CD4-positive, CD25-positive, alpha-beta regulatory T cell (primary cell): ENCODE measurements at regions not wholly inside any gene's neighbourhood (a gene's known extent, or its start where the extent isn't known, plus 50 kb on each side); places are given as distances from the start of the nearest gene placed in this dataset.

Experiments used
- ATAC-seq, 2 donors: fragments of 150-1000 bp; cut with Tn5 transposase; one replicate each; pipeline ENCODE4 v1.10.0; 2021; ENCODE audit warnings: low read depth in 2 of 2, moderate number of reproducible peaks in 2 of 2, moderate library complexity in 1 of 2
- DNase-seq, 3 donors: peaks; one replicate each; pipeline versions ENCODE4 v3.0.0 to v3.0.0-alpha.2; 2012 to 2022; ENCODE audit warnings: mixed read lengths in 1 of 3
- H3K27ac ChIP-seq: one replicate; pipeline ENCODE4 v1.7.0; 2013; ENCODE audit warnings: mild to moderate bottlenecking, low read length; ENCODE audit not compliant: insufficient read depth, poor library complexity, severe bottlenecking
- H3K27me3 ChIP-seq: one replicate; pipeline ENCODE4 v1.7.0; 2013; ENCODE audit warnings: low read length; ENCODE audit not compliant: control insufficient read depth, insufficient read depth
- H3K36me3 ChIP-seq: one replicate; pipeline ENCODE4 v1.7.0; 2013; ENCODE audit warnings: mild to moderate bottlenecking, low read length, moderate library complexity; ENCODE audit not compliant: control insufficient read depth, insufficient read depth
- H3K4me1 ChIP-seq: 2 replicates; pipeline ENCODE4 v1.7.0; 2013; ENCODE audit warnings: mild to moderate bottlenecking, low read length; ENCODE audit not compliant: insufficient read depth, control insufficient read depth, poor library complexity, severe bottlenecking
- H3K4me3 ChIP-seq: one replicate; pipeline ENCODE4 v1.7.0; 2013; ENCODE audit warnings: low read depth, mild to moderate bottlenecking, low read length, moderate library complexity
- H3K9me3 ChIP-seq, 2 experiments: 1 replicate in 1 of 2; 2 replicates in 1 of 2; pipeline ENCODE4 v1.7.0; 2013; ENCODE audit warnings: low read length in 2 of 2, mild to moderate bottlenecking in 1 of 2, moderate library complexity in 1 of 2; ENCODE audit not compliant: control insufficient read depth in 2 of 2
- H3K27ac Mint-ChIP-seq, 3 donors: one replicate each; pipeline ENCODE4 v1.8.0; 2020 to 2022; ENCODE audit warnings: mild to moderate bottlenecking in 3 of 3, mixed read lengths in 3 of 3, moderate library complexity in 2 of 3
- H3K27me3 Mint-ChIP-seq: one replicate; pipeline ENCODE4 v1.8.0; 2022; ENCODE audit warnings: mild to moderate bottlenecking, mixed read lengths
- H3K36me3 Mint-ChIP-seq: one replicate; pipeline ENCODE4 v1.8.0; 2020; ENCODE audit warnings: mixed read lengths
- H3K4me1 Mint-ChIP-seq, 4 donors: one replicate each; pipeline ENCODE4 v1.8.0; 2020 to 2022; ENCODE audit warnings: mixed read lengths in 4 of 4, mild to moderate bottlenecking in 1 of 4
- H3K4me3 Mint-ChIP-seq, 4 donors: one replicate each; pipeline ENCODE4 v1.8.0; 2020 to 2022; ENCODE audit warnings: mild to moderate bottlenecking in 4 of 4, mixed read lengths in 4 of 4, moderate library complexity in 3 of 4
- H3K9me3 Mint-ChIP-seq, 7 donors: one replicate each; pipeline ENCODE4 v1.8.0; 2020 to 2022; ENCODE audit warnings: mixed read lengths in 7 of 7, mild to moderate bottlenecking in 3 of 7, moderate library complexity in 2 of 7

DNA sequence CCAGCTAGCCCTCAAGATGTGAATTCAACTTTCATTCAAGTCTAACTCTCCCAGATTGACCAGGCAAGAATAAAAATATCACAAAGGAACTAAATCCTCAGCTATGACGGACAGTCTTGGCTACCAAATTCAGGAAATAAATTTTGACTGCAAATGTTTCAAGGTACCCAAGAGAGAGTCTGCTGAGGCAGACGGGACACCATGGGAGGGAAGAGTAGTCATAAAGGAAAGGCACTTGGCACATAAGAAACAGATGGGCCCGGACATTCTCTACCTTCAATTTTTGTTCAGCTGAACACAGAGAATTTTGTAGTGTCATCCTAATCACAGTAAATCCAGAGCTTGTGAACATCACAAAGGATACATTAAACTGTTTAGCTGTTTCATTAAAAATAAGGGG lies 390.0 kb downstream of the DTWD2 start:
- H3K9me3 Mint-ChIP-seq = peaks cover 0 to 3% (median 1%) of the 10 kb centered on the region in 7 donors
- no peak overlapping the region for H3K27ac Mint-ChIP-seq
- Histone ChIP-seq H3K4me1 (no peaks in the 10 kb centered on the region), H3K9me3 (no peaks in the 10 kb centered on the region), H3K27me3 (no peaks in the 10 kb centered on the region), H3K4me3 (no peak overlapping the region), H3K27ac (no peak overlapping the region), H3K36me3 (no peaks in the 10 kb centered on the region)
- no peak for ATAC-seq
- H3K4me1 Mint-ChIP-seq = peaks cover 0 to 5% (median 0%) of the 10 kb centered on the region in 4 donors
- DNase-seq = no peak
- no peaks in the 10 kb centered on the region for H3K27me3 Mint-ChIP-seq
- H3K36me3 Mint-ChIP-seq = no peaks in the 10 kb centered on the region
- H3K4me3 Mint-ChIP-seq = no peak overlapping the region

DNA sequence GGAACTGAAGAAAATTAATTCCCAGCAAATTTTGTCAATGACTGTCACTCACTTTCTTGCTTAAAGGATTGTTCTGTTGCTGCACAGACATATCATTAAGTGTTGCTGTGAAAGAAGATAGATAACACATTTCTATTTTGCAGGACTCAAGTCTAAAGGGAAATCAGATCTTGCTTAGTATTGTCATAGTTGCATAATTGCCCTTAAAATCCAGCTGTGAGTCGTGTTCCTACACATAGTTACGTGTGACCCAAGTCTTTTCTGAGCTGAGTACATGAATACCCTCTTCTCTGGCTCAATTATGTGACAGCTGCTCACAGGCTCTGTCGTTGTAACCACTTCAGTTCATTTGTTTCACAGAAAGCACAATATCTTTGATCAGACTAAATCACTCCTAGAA lies 390.8 kb downstream of the DTWD2 start:
- ATAC-seq = no peak
- Histone ChIP-seq H3K27ac (no peak overlapping the region), H3K4me1 (no peaks in the 10 kb centered on the region), H3K9me3 (no peaks in the 10 kb centered on the region), H3K4me3 (no peak overlapping the region), H3K36me3 (no peaks in the 10 kb centered on the region), H3K27me3 (no peaks in the 10 kb centered on the region)
- H3K27me3 Mint-ChIP-seq = no peaks in the 10 kb centered on the region
- H3K4me1 Mint-ChIP-seq = peaks cover 0 to 5% (median 0%) of the 10 kb centered on the region in 4 donors
- no peak overlapping the region for H3K27ac Mint-ChIP-seq
- H3K4me3 Mint-ChIP-seq = no peak overlapping the region
- DNase-seq = no peak
- peaks cover 0 to 1% (median 0%) of the 10 kb centered on the region in 7 donors for H3K9me3 Mint-ChIP-seq
- no peaks in the 10 kb centered on the region for H3K36me3 Mint-ChIP-seq

DNA sequence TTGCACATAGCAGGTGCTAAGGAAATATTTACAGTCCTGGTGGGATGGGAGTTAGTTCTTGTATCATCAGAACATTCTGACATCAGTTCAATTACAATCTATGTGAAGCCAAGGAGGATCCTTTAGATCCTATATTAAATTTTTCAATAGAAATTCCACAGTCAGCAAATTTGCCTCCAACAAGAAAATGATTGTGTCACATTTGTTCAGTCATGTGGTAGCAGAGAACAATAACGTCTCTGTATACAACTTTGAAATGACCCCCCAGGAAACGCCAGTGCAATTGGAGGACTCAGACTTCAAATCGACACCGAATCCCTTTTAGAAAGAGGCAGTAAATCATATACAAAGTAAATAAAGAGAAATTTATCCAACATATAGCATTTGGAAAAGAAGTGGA lies 392.1 kb downstream of the DTWD2 start:
- peaks cover 0 to 5% (median 0%) of the 10 kb centered on the region in 4 donors for H3K4me1 Mint-ChIP-seq
- H3K27ac Mint-ChIP-seq = no peak overlapping the region

DNA sequence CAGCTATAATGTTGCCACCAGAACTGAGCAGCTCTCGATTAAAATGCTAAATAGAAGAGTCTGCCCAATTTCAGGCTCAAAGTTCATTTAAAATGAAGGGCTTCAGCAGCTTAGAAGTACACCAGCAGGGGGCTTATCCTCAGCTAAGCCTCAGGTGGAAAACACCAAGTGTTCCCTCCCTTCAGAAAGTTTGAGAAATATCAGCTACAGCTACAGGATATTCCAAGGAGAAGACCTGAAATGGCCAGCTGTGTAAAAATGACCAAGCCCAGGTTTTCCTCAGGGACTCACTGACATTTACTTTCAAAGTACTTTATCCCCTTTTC lies 395.4 kb downstream of the DTWD2 start:
- no peaks in the 10 kb centered on the region for H3K36me3 Mint-ChIP-seq
- Histone ChIP-seq H3K27ac (no peak overlapping the region), H3K4me3 (no peak overlapping the region), H3K4me1 (no peaks in the 10 kb centered on the region), H3K36me3 (no peaks in the 10 kb centered on the region), H3K9me3 (no peaks in the 10 kb centered on the region), H3K27me3 (no peaks in the 10 kb centered on the region)
- peaks cover 0 to 3% (median 0%) of the 10 kb centered on the region in 7 donors for H3K9me3 Mint-ChIP-seq
- no peaks in the 10 kb centered on the region for H3K27me3 Mint-ChIP-seq
- ATAC-seq (no peak), DNase-seq (no peak)
- no peak overlapping the region for H3K27ac Mint-ChIP-seq
- no peak overlapping the region for H3K4me3 Mint-ChIP-seq
- H3K4me1 Mint-ChIP-seq = no peaks in the 10 kb centered on the region

More for the DNA sequence above, 392.1 kb downstream of the DTWD2 start:
- no peak overlapping the region for H3K4me3 Mint-ChIP-seq
- no peaks in the 10 kb centered on the region for H3K9me3 ChIP-seq
- no peaks in the 10 kb centered on the region for H3K27me3 ChIP-seq
- no peak for DNase-seq
- no peak for ATAC-seq
- H3K36me3 Mint-ChIP-seq = no peaks in the 10 kb centered on the region
- no peak overlapping the region for H3K4me3 ChIP-seq
- H3K4me1 ChIP-seq = no peaks in the 10 kb centered on the region
- H3K27ac ChIP-seq = no peak overlapping the region
- H3K36me3 ChIP-seq = no peaks in the 10 kb centered on the region
- H3K9me3 Mint-ChIP-seq = no peaks in the 10 kb centered on the region
- no peaks in the 10 kb centered on the region for H3K27me3 Mint-ChIP-seq

DNA sequence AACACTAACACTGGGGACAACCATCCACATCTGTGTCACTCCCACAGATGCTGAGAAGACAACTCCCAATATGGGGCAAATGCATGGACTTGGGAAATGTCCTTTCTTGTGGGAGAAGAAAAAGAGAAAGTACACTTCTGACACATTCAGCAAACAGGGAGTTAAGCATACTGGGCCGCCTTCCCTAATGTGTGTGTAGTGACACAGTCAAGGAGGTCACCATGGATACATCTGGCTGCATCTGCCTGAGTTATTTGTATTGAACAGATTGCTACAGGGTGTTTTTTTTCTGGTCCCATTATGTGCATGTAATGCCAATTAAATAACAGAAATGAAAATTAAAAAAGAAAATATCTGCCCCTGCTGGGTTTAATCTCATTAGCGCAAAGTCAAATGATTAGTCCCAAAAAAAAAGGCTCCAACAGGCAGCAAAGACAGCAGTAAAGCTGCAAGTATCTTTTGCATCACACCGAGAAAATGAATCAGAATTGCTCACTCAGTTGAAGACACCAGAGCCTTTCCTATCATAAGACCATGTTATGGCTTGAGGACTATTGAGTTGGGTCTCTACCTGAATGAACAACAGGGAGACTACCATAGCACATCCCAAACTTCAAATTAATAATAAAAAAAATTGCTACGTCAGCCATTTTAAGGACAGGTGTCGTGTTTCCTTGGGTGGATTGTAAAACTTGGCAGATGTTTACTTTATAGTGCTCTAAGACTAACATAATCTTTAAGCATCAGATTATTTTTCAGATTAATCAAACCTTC lies 395.9 kb downstream of the DTWD2 start:
- Histone ChIP-seq H3K27ac (no peak overlapping the region), H3K27me3 (no peaks in the 10 kb centered on the region), H3K9me3 (no peaks in the 10 kb centered on the region), H3K36me3 (no peaks in the 10 kb centered on the region), H3K4me3 (no peak overlapping the region), H3K4me1 (no peaks in the 10 kb centered on the region)
- Mint-ChIP-seq H3K4me1 (no peaks in the 10 kb centered on the region), H3K27ac (no peak overlapping the region), H3K27me3 (no peaks in the 10 kb centered on the region), H3K36me3 (no peaks in the 10 kb centered on the region), H3K9me3 (peaks cover 0 to 3% (median 0%) of the 10 kb centered on the region in 7 donors), H3K4me3 (no peak overlapping the region)
- no peak for DNase-seq
- ATAC-seq = no peak

DNA sequence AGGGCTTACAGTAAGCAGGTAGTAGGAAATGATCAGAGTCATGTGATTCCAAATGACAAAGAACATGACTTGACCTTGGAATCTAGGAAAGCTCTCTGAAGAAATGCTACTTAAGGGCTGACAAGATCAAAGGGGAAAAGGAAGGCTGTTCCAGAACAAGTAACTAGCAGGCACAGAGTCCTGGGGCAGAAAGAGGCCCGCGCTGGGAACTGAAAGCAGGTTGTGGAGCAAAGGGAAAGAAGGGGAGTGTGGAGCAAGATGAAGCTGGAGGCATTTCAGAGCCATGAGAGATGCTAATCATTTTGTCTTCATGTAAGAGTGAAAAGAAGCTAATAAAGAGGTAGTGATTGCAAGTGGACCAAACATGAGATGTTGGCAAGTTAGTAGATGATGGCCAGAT lies 397.5 kb downstream of the DTWD2 start:
- Histone ChIP-seq H3K36me3 (no peaks in the 10 kb centered on the region), H3K4me1 (no peaks in the 10 kb centered on the region), H3K27ac (no peak overlapping the region), H3K27me3 (no peaks in the 10 kb centered on the region), H3K9me3 (no peaks in the 10 kb centered on the region), H3K4me3 (no peak overlapping the region)
- H3K9me3 Mint-ChIP-seq = peaks cover 0 to 3% (median 0%) of the 10 kb centered on the region in 7 donors
- no peaks in the 10 kb centered on the region for H3K36me3 Mint-ChIP-seq
- H3K4me1 Mint-ChIP-seq = no peaks in the 10 kb centered on the region
- no peaks in the 10 kb centered on the region for H3K27me3 Mint-ChIP-seq
- no peak overlapping the region for H3K4me3 Mint-ChIP-seq
- no peak overlapping the region for H3K27ac Mint-ChIP-seq
- ATAC-seq (no peak), DNase-seq (no peak)

DNA sequence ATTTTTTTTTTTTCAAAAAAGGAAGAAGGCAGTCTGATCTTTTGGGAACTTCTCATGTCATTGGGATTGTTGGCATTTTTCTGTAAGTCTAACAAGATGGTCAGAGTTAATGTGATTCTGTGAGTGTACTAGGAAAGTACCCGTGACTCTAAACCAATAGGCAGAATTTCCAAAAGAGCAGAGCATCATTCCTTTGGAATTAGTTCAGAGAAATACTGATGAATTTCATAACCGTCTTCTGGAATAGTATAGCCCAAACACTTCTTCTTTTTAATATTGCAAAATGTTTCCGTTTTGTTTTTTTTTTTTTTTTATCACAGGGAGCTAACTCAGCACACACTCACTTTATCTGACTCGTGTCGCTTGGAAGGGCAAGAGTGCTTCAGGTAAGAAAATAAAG lies 407.4 kb downstream of the DTWD2 start:
- Mint-ChIP-seq H3K9me3 (peaks cover 0 to 4% (median 0%) of the 10 kb centered on the region in 7 donors), H3K36me3 (no peaks in the 10 kb centered on the region), H3K4me3 (no peak overlapping the region), H3K27ac (no peak overlapping the region), H3K27me3 (no peaks in the 10 kb centered on the region), H3K4me1 (no peaks in the 10 kb centered on the region)
- H3K27me3 ChIP-seq = no peaks in the 10 kb centered on the region
- ATAC-seq (no peak), DNase-seq (no peak)
- no peak overlapping the region for H3K4me3 ChIP-seq
- H3K9me3 ChIP-seq = no peaks in the 10 kb centered on the region
- H3K36me3 ChIP-seq = no peaks in the 10 kb centered on the region
- no peaks in the 10 kb centered on the region for H3K4me1 ChIP-seq
- H3K27ac ChIP-seq = no peak overlapping the region

DNA sequence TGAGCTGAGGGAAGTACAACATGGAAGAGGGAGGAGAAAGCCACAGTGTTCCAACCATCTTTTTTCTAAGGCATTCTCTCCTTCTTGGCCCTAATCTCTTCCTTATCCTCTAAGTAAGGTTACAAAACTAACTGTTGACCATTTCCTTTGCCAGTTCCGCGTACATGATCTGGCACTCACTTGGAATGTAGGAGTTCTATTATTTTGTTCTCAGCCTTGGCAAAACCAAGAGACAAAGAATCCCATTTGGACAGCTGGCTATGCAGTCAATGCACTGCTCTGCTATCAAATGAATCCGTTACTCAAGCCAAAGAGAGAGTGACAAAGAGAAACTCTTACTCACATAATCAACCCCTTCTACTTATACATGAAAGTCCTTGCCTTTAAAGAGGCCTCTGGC lies 410.3 kb downstream of the DTWD2 start:
- DNase-seq (no peak), ATAC-seq (no peak)
- H3K4me3 ChIP-seq = no peak overlapping the region
- no peak overlapping the region for H3K27ac ChIP-seq
- no peaks in the 10 kb centered on the region for H3K9me3 ChIP-seq
- no peaks in the 10 kb centered on the region for H3K36me3 Mint-ChIP-seq
- H3K36me3 ChIP-seq = no peaks in the 10 kb centered on the region
- H3K27me3 ChIP-seq = no peaks in the 10 kb centered on the region
- no peak overlapping the region for H3K4me3 Mint-ChIP-seq
- peaks cover 0 to 6% (median 0%) of the 10 kb centered on the region in 7 donors for H3K9me3 Mint-ChIP-seq
- no peaks in the 10 kb centered on the region for H3K4me1 Mint-ChIP-seq
- H3K27ac Mint-ChIP-seq = no peak overlapping the region
- no peaks in the 10 kb centered on the region for H3K4me1 ChIP-seq
- H3K27me3 Mint-ChIP-seq = no peaks in the 10 kb centered on the region
